ENCODE measurements at regions not wholly inside any gene's neighbourhood (a gene's known extent, or its start where the extent isn't known, plus 50 kb on each side); places are given as distances from the start of the nearest gene placed in this dataset.

- H3K4me1 Mint-ChIP-seq, result no peaks in the 10 kb centered on the region
- no peak for DNase-seq
- H3K9me3 Mint-ChIP-seq, result peaks cover 10 to 33% (median 13%) of the 10 kb centered on the region in 5 donors
- Histone ChIP-seq H3K27ac (ENCODE audit: low read depth, low read length) (no peak overlapping the region), H3K36me3 (ENCODE audit: insufficient read depth, low read length) (no peaks in the 10 kb centered on the region), H3K27me3 (ENCODE audit: insufficient read depth, low read length, poor library complexity, severe bottlenecking) (no peaks in the 10 kb centered on the region), H3K4me3 (ENCODE audit: low read length) (no peak overlapping the region), H3K9me3 (ENCODE audit: low read length) (no peaks in the 10 kb centered on the region), H3K4me1 (ENCODE audit: insufficient read depth, low read length) (no peaks in the 10 kb centered on the region)
- H3K27ac Mint-ChIP-seq, result no peak overlapping the region
- H3K27me3 Mint-ChIP-seq, result no peaks in the 10 kb centered on the region
- ChIA-PET POLR2A (no interaction called here), CTCF (no interaction called here)
- H3K4me3 Mint-ChIP-seq, result no peak overlapping the region
- no peaks in the 10 kb centered on the region for H3K36me3 Mint-ChIP-seq
Measured at GRCh38 chr4:66602622-66603021, 932.3 kb upstream of the EPHA5 start.

- H3K9me3 ChIP-seq (ENCODE audit: low read length), result no peaks in the 10 kb centered on the region
- Mint-ChIP-seq H3K27ac (no peak overlapping the region), H3K36me3 (no peaks in the 10 kb centered on the region), H3K27me3 (no peaks in the 10 kb centered on the region), H3K4me3 (no peak overlapping the region), H3K4me1 (no peaks in the 10 kb centered on the region), H3K9me3 (peaks cover 2 to 16% (median 9%) of the 10 kb centered on the region in 5 donors)
- CTCF ChIA-PET, result no interaction called here
- H3K4me3 ChIP-seq (ENCODE audit: low read length), result no peak overlapping the region
- POLR2A ChIA-PET, result no interaction called here
- H3K27ac ChIP-seq (ENCODE audit: low read depth, low read length), result no peak overlapping the region
- H3K27me3 ChIP-seq (ENCODE audit: insufficient read depth, low read length, poor library complexity, severe bottlenecking), result no peaks in the 10 kb centered on the region
- H3K4me1 ChIP-seq (ENCODE audit: insufficient read depth, low read length), result no peaks in the 10 kb centered on the region
- DNase-seq, result no peak
- H3K36me3 ChIP-seq (ENCODE audit: insufficient read depth, low read length), result no peaks in the 10 kb centered on the region
Measured at GRCh38 chr4:66591968-66592367, 921.7 kb upstream of the EPHA5 start.

- DNase-seq, result no peak
- Histone ChIP-seq H3K9me3 (ENCODE audit: low read length) (no peaks in the 10 kb centered on the region), H3K36me3 (ENCODE audit: insufficient read depth, low read length) (no peaks in the 10 kb centered on the region), H3K27ac (ENCODE audit: low read depth, low read length) (no peak overlapping the region), H3K27me3 (ENCODE audit: insufficient read depth, low read length, poor library complexity, severe bottlenecking) (no peaks in the 10 kb centered on the region), H3K4me1 (ENCODE audit: insufficient read depth, low read length) (no peaks in the 10 kb centered on the region), H3K4me3 (ENCODE audit: low read length) (no peak overlapping the region)
- Mint-ChIP-seq H3K4me1 (no peaks in the 10 kb centered on the region), H3K9me3 (peaks cover 2 to 16% (median 10%) of the 10 kb centered on the region in 5 donors), H3K27me3 (no peaks in the 10 kb centered on the region), H3K4me3 (no peak overlapping the region), H3K27ac (no peak overlapping the region), H3K36me3 (no peaks in the 10 kb centered on the region)
- ChIA-PET POLR2A (no interaction called here), CTCF (no interaction called here)
Measured at GRCh38 chr4:66590488-66591215, 920.4 kb upstream of the EPHA5 start.

GRCh38 chr4:66589183-66589582 lies 918.9 kb upstream of the EPHA5 start:
- no peak overlapping the region for H3K27ac ChIP-seq (ENCODE audit: low read depth, low read length)
- CTCF ChIA-PET, result no interaction called here
- no peak for DNase-seq
- POLR2A ChIA-PET, result no interaction called here
- no peaks in the 10 kb centered on the region for H3K36me3 ChIP-seq (ENCODE audit: insufficient read depth, low read length)
- H3K4me3 ChIP-seq (ENCODE audit: low read length), result no peak overlapping the region
- H3K4me1 ChIP-seq (ENCODE audit: insufficient read depth, low read length), result no peaks in the 10 kb centered on the region
- H3K9me3 ChIP-seq (ENCODE audit: low read length), result no peaks in the 10 kb centered on the region
- Mint-ChIP-seq H3K27me3 (no peaks in the 10 kb centered on the region), H3K27ac (no peak overlapping the region), H3K4me3 (no peak overlapping the region), H3K4me1 (no peaks in the 10 kb centered on the region), H3K36me3 (no peaks in the 10 kb centered on the region), H3K9me3 (peaks cover 2 to 11% (median 10%) of the 10 kb centered on the region in 5 donors)
- no peaks in the 10 kb centered on the region for H3K27me3 ChIP-seq (ENCODE audit: insufficient read depth, low read length, poor library complexity, severe bottlenecking)

- Histone ChIP-seq H3K27me3 (ENCODE audit: insufficient read depth, low read length, poor library complexity, severe bottlenecking) (no peaks in the 10 kb centered on the region), H3K36me3 (ENCODE audit: insufficient read depth, low read length) (no peaks in the 10 kb centered on the region), H3K4me1 (ENCODE audit: insufficient read depth, low read length) (no peaks in the 10 kb centered on the region), H3K27ac (ENCODE audit: low read depth, low read length) (no peak overlapping the region), H3K4me3 (ENCODE audit: low read length) (no peak overlapping the region), H3K9me3 (ENCODE audit: low read length) (no peaks in the 10 kb centered on the region)
- no peak overlapping the region for H3K27ac Mint-ChIP-seq
- no peaks in the 10 kb centered on the region for H3K36me3 Mint-ChIP-seq
- no peak overlapping the region for H3K4me3 Mint-ChIP-seq
- no peaks in the 10 kb centered on the region for H3K4me1 Mint-ChIP-seq
- H3K27me3 Mint-ChIP-seq, result no peaks in the 10 kb centered on the region
- CTCF ChIA-PET, result no interaction called here
- H3K9me3 Mint-ChIP-seq, result peaks cover 0 to 4% (median 2%) of the 10 kb centered on the region in 5 donors
- POLR2A ChIA-PET, result no interaction called here
- DNase-seq, result no peak
Measured at GRCh38 chr4:66585767-66586166, 915.5 kb upstream of the EPHA5 start.

GRCh38 chr4:66577922-66578321 lies 907.6 kb upstream of the EPHA5 start:
- Histone ChIP-seq H3K9me3 (ENCODE audit: low read length) (no peaks in the 10 kb centered on the region), H3K4me3 (ENCODE audit: low read length) (no peak overlapping the region), H3K27ac (ENCODE audit: low read depth, low read length) (no peak overlapping the region), H3K4me1 (ENCODE audit: insufficient read depth, low read length) (no peaks in the 10 kb centered on the region), H3K27me3 (ENCODE audit: insufficient read depth, low read length, poor library complexity, severe bottlenecking) (no peaks in the 10 kb centered on the region), H3K36me3 (ENCODE audit: insufficient read depth, low read length) (no peaks in the 10 kb centered on the region)
- no peak overlapping the region for H3K27ac Mint-ChIP-seq
- no peaks in the 10 kb centered on the region for H3K27me3 Mint-ChIP-seq
- CTCF ChIA-PET, result no interaction called here
- no peaks in the 10 kb centered on the region for H3K36me3 Mint-ChIP-seq
- no peak overlapping the region for H3K4me3 Mint-ChIP-seq
- peaks cover 0 to 10% (median 5%) of the 10 kb centered on the region in 5 donors for H3K9me3 Mint-ChIP-seq
- no peak for DNase-seq
- POLR2A ChIA-PET, result no interaction called here
- no peaks in the 10 kb centered on the region for H3K4me1 Mint-ChIP-seq

- Mint-ChIP-seq H3K4me1 (no peaks in the 10 kb centered on the region), H3K9me3 (peaks cover 2 to 10% (median 6%) of the 10 kb centered on the region in 5 donors)
Measured at GRCh38 chr4:66575008-66575696, 904.9 kb upstream of the EPHA5 start.

GRCh38 chr4:66574145-66574978 lies 904.1 kb upstream of the EPHA5 start:
- Histone ChIP-seq H3K4me1 (ENCODE audit: insufficient read depth, low read length) (no peaks in the 10 kb centered on the region), H3K27me3 (ENCODE audit: insufficient read depth, low read length, poor library complexity, severe bottlenecking) (no peaks in the 10 kb centered on the region), H3K36me3 (ENCODE audit: insufficient read depth, low read length) (no peaks in the 10 kb centered on the region), H3K4me3 (ENCODE audit: low read length) (no peak overlapping the region), H3K27ac (ENCODE audit: low read depth, low read length) (no peak overlapping the region), H3K9me3 (ENCODE audit: low read length) (no peaks in the 10 kb centered on the region)
- no peaks in the 10 kb centered on the region for H3K36me3 Mint-ChIP-seq
- H3K9me3 Mint-ChIP-seq, result peaks cover 2 to 11% (median 6%) of the 10 kb centered on the region in 5 donors
- no peaks in the 10 kb centered on the region for H3K4me1 Mint-ChIP-seq
- ChIA-PET CTCF (no interaction called here), POLR2A (no interaction called here)
- no peak for DNase-seq
- H3K27ac Mint-ChIP-seq, result no peak overlapping the region
- no peak overlapping the region for H3K4me3 Mint-ChIP-seq
- H3K27me3 Mint-ChIP-seq, result no peaks in the 10 kb centered on the region

More at GRCh38 chr4:66575008-66575696, 904.9 kb upstream of the EPHA5 start:
- Mint-ChIP-seq H3K4me3 (no peak overlapping the region), H3K27ac (no peak overlapping the region), H3K36me3 (no peaks in the 10 kb centered on the region), H3K27me3 (no peaks in the 10 kb centered on the region)
- Histone ChIP-seq H3K9me3 (ENCODE audit: low read length) (no peaks in the 10 kb centered on the region), H3K27me3 (ENCODE audit: insufficient read depth, low read length, poor library complexity, severe bottlenecking) (no peaks in the 10 kb centered on the region), H3K27ac (ENCODE audit: low read depth, low read length) (no peak overlapping the region), H3K36me3 (ENCODE audit: insufficient read depth, low read length) (no peaks in the 10 kb centered on the region), H3K4me1 (ENCODE audit: insufficient read depth, low read length) (no peaks in the 10 kb centered on the region), H3K4me3 (ENCODE audit: low read length) (no peak overlapping the region)
- ChIA-PET CTCF (no interaction called here), POLR2A (no interaction called here)
- no peak for DNase-seq

Measured in CD8-positive, alpha-beta memory T cell (primary cell).